ENCODE measurements at regions not wholly inside any gene's neighbourhood (a gene's known extent, or its start where the extent isn't known, plus 50 kb on each side); places are given as distances from the start of the nearest gene placed in this dataset.

DNA sequence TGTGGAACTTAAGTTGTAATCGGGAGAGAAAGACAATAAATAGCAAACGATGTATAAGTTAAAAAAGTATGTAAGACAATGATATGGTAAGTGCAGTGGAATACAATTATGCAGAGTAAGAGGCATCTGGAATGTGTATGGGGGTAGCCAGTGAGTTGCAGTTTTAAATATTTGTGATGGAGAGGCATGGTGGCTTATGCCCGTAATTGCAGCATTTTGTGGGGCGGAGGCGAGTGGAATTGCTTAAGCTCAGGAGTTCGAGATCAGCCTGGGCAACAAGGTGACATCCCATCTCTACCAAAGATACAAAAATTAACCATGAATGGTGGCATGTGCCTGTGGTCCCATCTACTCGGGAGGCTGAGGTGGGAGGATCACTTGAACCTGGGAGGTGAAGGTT, 52.5 kb upstream of the WDFY3 start:
- no peaks in the 10 kb centered on the region for H3K36me3 ChIP-seq
- intact Hi-C loops (cut with DNase I; ENCODE audit: low total_unique reads): no loop called here
- H3K9me3 ChIP-seq: peaks cover 0 to 10% (median 4%) of the 10 kb centered on the region in 8 donors
- 88 to 96% (median 92%) methylated on average over 7 of the region's 7 CpGs for WGBS, 5 donors
- H3K27me3 ChIP-seq (replicated peaks in 1 of 7): no peaks in the 10 kb centered on the region
- H3K4me1 ChIP-seq: no peaks in the 10 kb centered on the region
- DNase-seq: no peak
- no peak for TF ChIP-seq POLR2A (IDR thresholded peaks at IDR 0.05)
- TF ChIP-seq, protein P1, sequence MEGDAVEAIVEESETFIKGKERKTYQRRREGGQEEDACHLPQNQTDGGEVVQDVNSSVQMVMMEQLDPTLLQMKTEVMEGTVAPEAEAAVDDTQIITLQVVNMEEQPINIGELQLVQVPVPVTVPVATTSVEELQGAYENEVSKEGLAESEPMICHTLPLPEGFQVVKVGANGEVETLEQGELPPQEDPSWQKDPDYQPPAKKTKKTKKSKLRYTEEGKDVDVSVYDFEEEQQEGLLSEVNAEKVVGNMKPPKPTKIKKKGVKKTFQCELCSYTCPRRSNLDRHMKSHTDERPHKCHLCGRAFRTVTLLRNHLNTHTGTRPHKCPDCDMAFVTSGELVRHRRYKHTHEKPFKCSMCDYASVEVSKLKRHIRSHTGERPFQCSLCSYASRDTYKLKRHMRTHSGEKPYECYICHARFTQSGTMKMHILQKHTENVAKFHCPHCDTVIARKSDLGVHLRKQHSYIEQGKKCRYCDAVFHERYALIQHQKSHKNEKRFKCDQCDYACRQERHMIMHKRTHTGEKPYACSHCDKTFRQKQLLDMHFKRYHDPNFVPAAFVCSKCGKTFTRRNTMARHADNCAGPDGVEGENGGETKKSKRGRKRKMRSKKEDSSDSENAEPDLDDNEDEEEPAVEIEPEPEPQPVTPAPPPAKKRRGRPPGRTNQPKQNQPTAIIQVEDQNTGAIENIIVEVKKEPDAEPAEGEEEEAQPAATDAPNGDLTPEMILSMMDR (IDR thresholded peaks at IDR 0.05 in 8 of 11, conservative IDR thresholded peaks at IDR 0.05 in 3 of 11): no peak
- no peak for TF ChIP-seq POLR2AphosphoS5 (IDR thresholded peaks at IDR 0.05)
- no peak overlapping the region for H3K4me3 ChIP-seq
- H3K27ac ChIP-seq: no peak overlapping the region

DNA sequence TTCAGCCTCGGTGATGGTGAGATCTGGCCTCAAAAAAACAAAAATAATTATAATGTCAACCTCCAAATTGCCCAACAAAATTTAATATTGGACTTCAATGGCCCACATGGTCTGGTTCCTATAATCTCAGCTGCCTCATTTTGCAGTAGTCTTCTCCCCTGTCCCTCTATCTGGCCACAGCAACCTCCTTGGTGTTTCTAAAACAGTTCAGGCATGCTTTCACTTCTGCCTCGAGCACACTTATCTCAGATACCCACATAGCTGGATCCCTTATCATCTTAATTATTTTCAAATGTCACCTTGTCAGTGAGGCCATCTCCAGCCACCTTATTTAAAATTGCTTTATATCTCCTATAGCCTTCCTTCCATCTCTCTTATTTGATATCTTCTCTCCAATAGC, 52.9 kb upstream of the WDFY3 start:
- Histone ChIP-seq H3K4me1 (no peaks in the 10 kb centered on the region), H3K9me3 (peaks cover 0 to 6% (median 2%) of the 10 kb centered on the region in 8 donors), H3K36me3 (no peaks in the 10 kb centered on the region), H3K4me3 (no peak overlapping the region), H3K27me3 (replicated peaks in 1 of 7) (no peaks in the 10 kb centered on the region), H3K27ac (no peak overlapping the region)
- TF ChIP-seq, protein P1 (IDR thresholded peaks at IDR 0.05 in 8 of 11, conservative IDR thresholded peaks at IDR 0.05 in 3 of 11): no peak
- TF ChIP-seq POLR2AphosphoS5 (IDR thresholded peaks at IDR 0.05) (no peak), POLR2A (IDR thresholded peaks at IDR 0.05) (no peak)
- WGBS, 5 donors: 59 to 76% (median 62%) methylated on average over 2 of the region's 2 CpGs
- intact Hi-C loops (cut with DNase I; ENCODE audit: low total_unique reads): no loop called here
- DNase-seq: no peak

DNA sequence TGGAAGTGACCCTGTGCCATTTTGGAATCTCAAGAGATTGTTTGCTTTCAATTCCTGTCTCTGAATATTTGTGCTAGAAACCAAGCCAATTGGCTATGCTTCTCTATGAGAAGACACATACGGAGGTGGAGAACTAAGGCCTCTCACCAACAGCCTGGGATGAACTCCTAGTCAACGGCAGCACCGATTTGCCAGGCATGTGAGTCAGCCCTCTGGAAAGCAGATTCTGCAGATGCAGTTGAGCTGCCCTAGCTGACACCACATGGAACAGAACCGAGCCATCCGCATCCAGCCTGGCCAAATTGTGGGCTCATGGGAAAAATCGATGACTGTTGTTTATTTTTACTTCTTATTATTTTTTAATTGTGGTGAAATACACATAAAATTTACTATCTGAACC, 58.2 kb upstream of the WDFY3 start:
- Histone ChIP-seq H3K4me1 (no peaks in the 10 kb centered on the region), H3K4me3 (no peak overlapping the region), H3K36me3 (no peaks in the 10 kb centered on the region), H3K9me3 (peaks cover 0 to 20% (median 2%) of the 10 kb centered on the region in 8 donors), H3K27me3 (replicated peaks in 1 of 7) (no peaks in the 10 kb centered on the region), H3K27ac (no peak overlapping the region)
- TF ChIP-seq POLR2AphosphoS5 (IDR thresholded peaks at IDR 0.05) (no peak), POLR2A (IDR thresholded peaks at IDR 0.05) (no peak)
- TF ChIP-seq, protein P1 (IDR thresholded peaks at IDR 0.05 in 8 of 11, conservative IDR thresholded peaks at IDR 0.05 in 3 of 11): no peak
- WGBS, 5 donors: 84 to 96% (median 91%) methylated on average over 6 of the region's 6 CpGs
- intact Hi-C loops (cut with DNase I; ENCODE audit: low total_unique reads): no loop called here
- no peak for DNase-seq

DNA sequence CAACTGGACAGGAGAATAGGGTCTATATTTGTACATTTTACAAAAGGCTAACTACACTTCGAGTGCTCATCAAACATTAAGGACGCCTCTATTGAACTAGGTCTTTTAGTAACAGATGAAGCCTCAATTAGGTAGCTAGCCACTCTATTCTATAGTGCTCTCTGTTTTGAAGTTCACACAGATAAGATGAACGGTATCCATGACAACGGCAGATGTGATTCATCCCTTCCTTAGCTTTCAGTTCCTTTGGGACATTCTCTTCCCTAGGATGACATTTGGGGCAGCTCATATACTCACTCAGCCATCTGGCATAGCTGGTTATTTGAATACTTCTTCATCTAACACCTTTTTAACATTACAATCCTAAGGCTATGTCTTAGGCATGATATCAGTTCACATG, 62.4 kb upstream of the WDFY3 start:
- Histone ChIP-seq H3K9me3 (peaks cover 0 to 50% (median 16%) of the 10 kb centered on the region in 8 donors), H3K27me3 (replicated peaks in 1 of 7) (no peaks in the 10 kb centered on the region), H3K4me1 (no peaks in the 10 kb centered on the region), H3K27ac (no peak overlapping the region), H3K36me3 (no peaks in the 10 kb centered on the region), H3K4me3 (no peak overlapping the region)
- intact Hi-C loops (cut with DNase I; ENCODE audit: low total_unique reads): no loop called here
- DNase-seq: no peak
- WGBS, 5 donors: 57 to 92% (median 88%) methylated on average over 4 of the region's 4 CpGs
- no peak for TF ChIP-seq POLR2A (IDR thresholded peaks at IDR 0.05)
- no peak for TF ChIP-seq POLR2AphosphoS5 (IDR thresholded peaks at IDR 0.05)
- TF ChIP-seq, protein P1 (IDR thresholded peaks at IDR 0.05 in 8 of 11, conservative IDR thresholded peaks at IDR 0.05 in 3 of 11): no peak
